HG02623 (cell line): ENCODE measurements at regions not wholly inside any gene's neighbourhood (a gene's known extent, or its start where the extent isn't known, plus 50 kb on each side); places are given as distances from the start of the nearest gene placed in this dataset.
"Not testable (repeated sequence)": the region's sequence is repeated elsewhere in the genome, so short reads cannot be mapped to it uniquely, and the experiment has no call there.

Experiments used
- ATAC-seq: cut with Tn5 transposase; IDR thresholded peaks from one replicate; pipeline ENCODE4 v1.9.1; 2021; ENCODE audit warnings: moderate library complexity; ENCODE audit not compliant: unreplicated experiment

- not testable (repeated sequence) for ATAC-seq
These were observed 53.6 kb upstream of the PLGLB1 start for GRCh38 chr2:87075054-87075790.

- peak; percentile 34 for ATAC-seq
These were observed 54.2 kb upstream of the PLGLB1 start for GRCh38 chr2:87075791-87076252.

- ATAC-seq = peak; percentile 85
These were observed 54.8 kb upstream of the PLGLB1 start for GRCh38 chr2:87076253-87077123.

- peak; percentile 2 for ATAC-seq
These were observed 55.4 kb upstream of the PLGLB1 start for GRCh38 chr2:87077124-87077446.

- not testable (repeated sequence) for ATAC-seq
These were observed 60.1 kb upstream of the PLGLB1 start for GRCh38 chr2:87081727-87082126.

- ATAC-seq = not testable (repeated sequence)
These were observed 66.4 kb upstream of the PLGLB1 start for GRCh38 chr2:87088079-87088478.

GRCh38 chr2:87089401-87089800 is 67.8 kb upstream of the PLGLB1 start:
- not testable (repeated sequence) for ATAC-seq

GRCh38 chr2:87093252-87093651 is 71.6 kb upstream of the PLGLB1 start:
- ATAC-seq = not testable (repeated sequence)

- ATAC-seq = not testable (repeated sequence)
These were observed 72.4 kb upstream of the PLGLB1 start for GRCh38 chr2:87093937-87094529.

- not testable (repeated sequence) for ATAC-seq
These were observed 74.2 kb upstream of the PLGLB1 start for GRCh38 chr2:87095804-87096203.

- not testable (repeated sequence) for ATAC-seq
These were observed 107.3 kb upstream of the PLGLB1 start for GRCh38 chr2:87128761-87129553.

GRCh38 chr2:87132577-87132976 is 110.9 kb upstream of the PLGLB1 start:
- not testable (repeated sequence) for ATAC-seq

GRCh38 chr2:87151835-87152493 is 130.3 kb upstream of the PLGLB1 start:
- not testable (repeated sequence) for ATAC-seq

- not testable (repeated sequence) for ATAC-seq
These were observed 152.8 kb upstream of the PLGLB1 start for GRCh38 chr2:87174454-87174853.

- not testable (repeated sequence) for ATAC-seq
These were observed 161.7 kb upstream of the PLGLB1 start for GRCh38 chr2:87183373-87183772.

- ATAC-seq = not testable (repeated sequence)
These were observed 162.6 kb upstream of the PLGLB1 start for GRCh38 chr2:87184260-87184659.

GRCh38 chr2:87189214-87189613 is 167.6 kb upstream of the PLGLB1 start:
- ATAC-seq = not testable (repeated sequence)

- ATAC-seq = peak; percentile 57
These were observed 171.7 kb upstream of the PLGLB1 start for GRCh38 chr2:87193336-87193735.

- ATAC-seq = not testable (repeated sequence)
These were observed 172.8 kb upstream of the PLGLB1 start for GRCh38 chr2:87194254-87194999.
